Stimulated activated CD4-positive, alpha-beta T cell treated with anti-CD3 and anti-CD28 coated beads, Interleukin-12 subunit alpha, Interleukin-12 subunit beta, amount 100 ng/mL, for 24 hours (primary cell): ENCODE measurements at regions not wholly inside any gene's neighbourhood (a gene's known extent, or its start where the extent isn't known, plus 50 kb on each side); places are given as distances from the start of the nearest gene placed in this dataset.
"Not testable (repeated sequence)": the region's sequence is repeated elsewhere in the genome, so short reads cannot be mapped to it uniquely, and the experiment has no call there.

Experiments used
- DNase-seq, 2 experiments: peaks; one replicate each; pipeline ENCODE4 v3.0.0-alpha.2; 2020; ENCODE audit warnings: low read depth in 2 of 2

GRCh38 chr11:57871231-57871630 lies 109.6 kb downstream of the CTNND1 start:
- no peak for DNase-seq

- no peak for DNase-seq
Measured at GRCh38 chr11:57873196-57873911, 111.8 kb downstream of the CTNND1 start.

GRCh38 chr11:57874981-57875380 lies 113.4 kb downstream of the CTNND1 start:
- DNase-seq, result no peak

GRCh38 chr11:57881647-57882046 lies 120.0 kb downstream of the CTNND1 start:
- no peak for DNase-seq

- DNase-seq, result no peak
Measured at GRCh38 chr11:57883630-57884029, 122.0 kb downstream of the CTNND1 start.

- DNase-seq, result no peak
Measured at GRCh38 chr11:57885298-57886050, 123.9 kb downstream of the CTNND1 start.

- DNase-seq, result no peak
Measured at GRCh38 chr11:57888386-57888785, 126.8 kb downstream of the CTNND1 start.

GRCh38 chr11:57890521-57890920 lies 128.9 kb downstream of the CTNND1 start:
- DNase-seq, result no peak

- DNase-seq, result not testable (repeated sequence)
Measured at GRCh38 chr11:57893200-57893599, 130.5 kb upstream of the OR9Q1 start.

- no peak for DNase-seq
Measured at GRCh38 chr11:57896361-57897145, 127.1 kb upstream of the OR9Q1 start.

GRCh38 chr11:57899378-57899777 lies 124.3 kb upstream of the OR9Q1 start:
- DNase-seq, result no peak

GRCh38 chr11:57900320-57900719 lies 123.4 kb upstream of the OR9Q1 start:
- DNase-seq, result no peak

- DNase-seq, result no peak
Measured at GRCh38 chr11:57901278-57901677, 122.4 kb upstream of the OR9Q1 start.

GRCh38 chr11:57901756-57902155 lies 121.9 kb upstream of the OR9Q1 start:
- no peak for DNase-seq

GRCh38 chr11:57903011-57903410 lies 120.7 kb upstream of the OR9Q1 start:
- no peak for DNase-seq

GRCh38 chr11:57903441-57904123 lies 120.1 kb upstream of the OR9Q1 start:
- peak in 1 of 2 experiments; percentile 2 for DNase-seq

- DNase-seq, result no peak
Measured at GRCh38 chr11:57904376-57904775, 119.3 kb upstream of the OR9Q1 start.

GRCh38 chr11:57905439-57905838 lies 118.2 kb upstream of the OR9Q1 start:
- no peak for DNase-seq

GRCh38 chr11:57908399-57908798 lies 115.3 kb upstream of the OR9Q1 start:
- not testable (repeated sequence) for DNase-seq

GRCh38 chr11:57911522-57911921 lies 112.2 kb upstream of the OR9Q1 start:
- DNase-seq, result not testable (repeated sequence)

- no peak for DNase-seq
Measured at GRCh38 chr11:57913715-57914704, 109.7 kb upstream of the OR9Q1 start.
